ENCODE measurements at regions not wholly inside any gene's neighbourhood (a gene's known extent, or its start where the extent isn't known, plus 50 kb on each side); places are given as distances from the start of the nearest gene placed in this dataset.

- intact Hi-C loops (cut with DNase I; ENCODE audit: low total_unique reads) = no loop called here
- Histone ChIP-seq H3K4me3 (peak overlapping the region in 1 of 3 donors; percentile 15), H3K9me3 (no peaks in the 10 kb centered on the region), H3K36me3 (no peaks in the 10 kb centered on the region), H3K27me3 (no peaks in the 10 kb centered on the region), H3K27ac (peak overlapping the region; percentile 83 to 96), H3K4me1 (peaks cover 0 to 15% of the 10 kb centered on the region in 2 donors)
- TF ChIP-seq POLR2A (IDR thresholded peaks at IDR 0.05) = no peak
- TF ChIP-seq POLR2AphosphoS5 (IDR thresholded peaks at IDR 0.05) = peak in 1 of 3 donors; percentile 18
- DNase-seq (ENCODE audit: low spot score in 2 of 2) = peak; percentile 32 to 50
These were observed 128.4 kb upstream of the TNRC6C start for GRCh38 chr17:77829843-77830799.

GRCh38 chr17:77830816-77831473 lies 127.6 kb upstream of the TNRC6C start:
- peaks cover 0 to 15% of the 10 kb centered on the region in 2 donors for H3K4me1 ChIP-seq
- no peaks in the 10 kb centered on the region for H3K27me3 ChIP-seq
- no peak for DNase-seq (ENCODE audit: low spot score in 2 of 2)
- H3K27ac ChIP-seq = peak overlapping the region; percentile 83 to 96
- no peaks in the 10 kb centered on the region for H3K9me3 ChIP-seq
- no peak overlapping the region for H3K4me3 ChIP-seq
- TF ChIP-seq POLR2A (IDR thresholded peaks at IDR 0.05) = no peak
- no peak for TF ChIP-seq POLR2AphosphoS5 (IDR thresholded peaks at IDR 0.05)
- no peak for TF ChIP-seq CTCF (IDR thresholded peaks at IDR 0.05)
- intact Hi-C loops (cut with DNase I; ENCODE audit: low total_unique reads) = no loop called here
- no peaks in the 10 kb centered on the region for H3K36me3 ChIP-seq

GRCh38 chr17:77831474-77832179 lies 126.9 kb upstream of the TNRC6C start:
- intact Hi-C loops (cut with DNase I; ENCODE audit: low total_unique reads) = no loop called here
- Histone ChIP-seq H3K9me3 (no peaks in the 10 kb centered on the region), H3K4me1 (peaks cover 0 to 15% of the 10 kb centered on the region in 2 donors), H3K27ac (peak overlapping the region; percentile 83 to 96), H3K36me3 (no peaks in the 10 kb centered on the region), H3K27me3 (no peaks in the 10 kb centered on the region), H3K4me3 (no peak overlapping the region)
- DNase-seq (ENCODE audit: low spot score in 2 of 2) = peak in 1 of 2 donors; percentile 31
- TF ChIP-seq POLR2AphosphoS5 (IDR thresholded peaks at IDR 0.05) = no peak
- no peak for TF ChIP-seq CTCF (IDR thresholded peaks at IDR 0.05)
- TF ChIP-seq POLR2A (IDR thresholded peaks at IDR 0.05) = no peak

GRCh38 chr17:77832180-77832560 lies 126.3 kb upstream of the TNRC6C start:
- no peak for DNase-seq (ENCODE audit: low spot score in 2 of 2)
- peak overlapping the region in 1 of 2 donors; percentile 96 for H3K27ac ChIP-seq
- no peaks in the 10 kb centered on the region for H3K36me3 ChIP-seq
- H3K9me3 ChIP-seq = peaks cover 0 to 5% of the 10 kb centered on the region in 2 donors
- no peaks in the 10 kb centered on the region for H3K27me3 ChIP-seq
- H3K4me3 ChIP-seq = no peak overlapping the region
- TF ChIP-seq CTCF (IDR thresholded peaks at IDR 0.05) = no peak
- TF ChIP-seq POLR2AphosphoS5 (IDR thresholded peaks at IDR 0.05) = no peak
- TF ChIP-seq POLR2A (IDR thresholded peaks at IDR 0.05) = no peak
- H3K4me1 ChIP-seq = peaks cover 0 to 15% of the 10 kb centered on the region in 2 donors
- intact Hi-C loops (cut with DNase I; ENCODE audit: low total_unique reads) = no loop called here

- peaks cover 0 to 10% of the 10 kb centered on the region in 2 donors for H3K9me3 ChIP-seq
- DNase-seq (ENCODE audit: low spot score in 2 of 2) = no peak
- no peaks in the 10 kb centered on the region for H3K27me3 ChIP-seq
- H3K36me3 ChIP-seq = no peaks in the 10 kb centered on the region
- H3K4me3 ChIP-seq = no peak overlapping the region
- no peak overlapping the region for H3K27ac ChIP-seq
- peaks cover 0 to 15% of the 10 kb centered on the region in 2 donors for H3K4me1 ChIP-seq
- intact Hi-C loops (cut with DNase I; ENCODE audit: low total_unique reads) = no loop called here
- TF ChIP-seq POLR2AphosphoS5 (IDR thresholded peaks at IDR 0.05) (no peak), POLR2A (IDR thresholded peaks at IDR 0.05) (no peak), CTCF (IDR thresholded peaks at IDR 0.05) (no peak)
These were observed 124.7 kb upstream of the TNRC6C start for GRCh38 chr17:77833769-77834168.

Data from breast epithelium (tissue), 4 donors.